Mesendoderm (in vitro differentiated cells): ENCODE measurements at regions not wholly inside any gene's neighbourhood (a gene's known extent, or its start where the extent isn't known, plus 50 kb on each side); places are given as distances from the start of the nearest gene placed in this dataset.

Source experiments
- DNase-seq: peaks from one replicate; pipeline ENCODE4 v3.0.0; 2013
- H2AK5ac ChIP-seq: 2 replicates; pipeline ENCODE4 v1.6.1; 2013; ENCODE audit warnings: low read length, inconsistent platforms
- H2BK120ac ChIP-seq: 2 replicates; pipeline ENCODE4 v1.6.1; 2013; ENCODE audit warnings: low read depth, mild to moderate bottlenecking, low read length, moderate library complexity, mixed read lengths
- H2BK15ac ChIP-seq: replicated peaks from 2 replicates; pipeline ENCODE4 v1.6.1; 2013; ENCODE audit warnings: low read depth, mild to moderate bottlenecking, moderate library complexity
- H2BK5ac ChIP-seq: 2 replicates; pipeline ENCODE4 v1.6.1; 2013; ENCODE audit warnings: low read length, inconsistent platforms
- H3K18ac ChIP-seq: 2 replicates; pipeline ENCODE4 v1.6.1; 2013; ENCODE audit warnings: mild to moderate bottlenecking, low read length, mixed read lengths
- H3K23ac ChIP-seq: one replicate; pipeline ENCODE4 v1.6.1; 2013; ENCODE audit warnings: low read length
- H3K27ac ChIP-seq: 2 replicates; pipeline ENCODE4 v1.5.1; 2013; ENCODE audit warnings: low read depth, mild to moderate bottlenecking, inconsistent platforms, low read length, moderate library complexity
- H3K27me3 ChIP-seq: 2 replicates; pipeline ENCODE4 v1.6.1; 2013; ENCODE audit warnings: low read length, control low read depth, mild to moderate bottlenecking, inconsistent platforms; ENCODE audit not compliant: insufficient read depth, poor library complexity
- H3K36me3 ChIP-seq: 2 replicates; pipeline ENCODE4 v1.6.1; 2013; ENCODE audit warnings: low read length, inconsistent platforms; ENCODE audit not compliant: control insufficient read depth, insufficient read depth
- H3K4ac ChIP-seq: one replicate; pipeline ENCODE4 v1.6.1; 2013; ENCODE audit warnings: low read depth, mild to moderate bottlenecking, low read length, moderate library complexity
- H3K4me1 ChIP-seq: 2 replicates; pipeline ENCODE4 v1.6.1; 2013; ENCODE audit warnings: low read depth, low read length, inconsistent platforms; ENCODE audit not compliant: control insufficient read depth
- H3K4me2 ChIP-seq: 2 replicates; pipeline ENCODE4 v1.6.1; 2013; ENCODE audit warnings: low read length
- H3K4me3 ChIP-seq: 2 replicates; pipeline ENCODE4 v1.5.1; 2013; ENCODE audit warnings: mild to moderate bottlenecking, low read length
- H3K56ac ChIP-seq: one replicate; pipeline ENCODE4 v1.6.1; 2013; ENCODE audit warnings: low read length
- H3K79me1 ChIP-seq: 2 replicates; pipeline ENCODE4 v1.6.1; 2013; ENCODE audit warnings: low read length, inconsistent platforms
- H3K79me2 ChIP-seq: 2 replicates; pipeline ENCODE4 v1.6.1; 2013; ENCODE audit warnings: mild to moderate bottlenecking, low read length; ENCODE audit not compliant: control insufficient read depth, insufficient read depth
- H3K9ac ChIP-seq: 2 replicates; pipeline ENCODE4 v1.6.1; 2013; ENCODE audit warnings: low read length, inconsistent platforms
- H4K5ac ChIP-seq: one replicate; pipeline ENCODE4 v1.6.1; 2013; ENCODE audit warnings: low read length
- H4K8ac ChIP-seq: one replicate; pipeline ENCODE4 v1.6.1; 2013; ENCODE audit warnings: low read depth, mild to moderate bottlenecking, control low read depth, low read length, moderate library complexity
- WGBS: extraction: QIAGEN DNeasy Blood & Tissue Kit; methylation state at CpG from one replicate; pipeline ENCODE4 v1.1.7; 2013; ENCODE audit warnings: low lambda C conversion rate, missing lambda C conversion rate; ENCODE audit not compliant: insufficient coverage; ENCODE audit errors: extremely low coverage; 5-methylcytosine and 5-hydroxymethylcytosine counted together

- no peak overlapping the region for H3K4me3 ChIP-seq
These were observed 115.1 kb upstream of the MXRA5 start for GRCh38 chrX:3461397-3462165.

GRCh38 chrX:3455796-3456195 is 109.3 kb upstream of the MXRA5 start:
- Histone ChIP-seq H3K18ac (no peak overlapping the region), H3K27me3 (no peaks in the 10 kb centered on the region), H2BK15ac (no peak overlapping the region), H4K5ac (no peak overlapping the region), H3K4ac (no peak overlapping the region), H3K79me2 (no peaks in the 10 kb centered on the region), H3K4me1 (no peaks in the 10 kb centered on the region), H3K36me3 (no peaks in the 10 kb centered on the region), H4K8ac (no peak overlapping the region), H3K4me2 (no peak overlapping the region), H3K23ac (no peak overlapping the region), H3K79me1 (no peaks in the 10 kb centered on the region), H3K4me3 (no peak overlapping the region), H2BK5ac (no peak overlapping the region), H2AK5ac (no peak overlapping the region), H3K56ac (no peak overlapping the region), H2BK120ac (no peak overlapping the region), H3K27ac (no peak overlapping the region), H3K9ac (no peak overlapping the region)
- no peak for DNase-seq
- no CpG with 5 or more reads among the region's 2 CpGs for WGBS

More at GRCh38 chrX:3461397-3462165, 115.1 kb upstream of the MXRA5 start:
- Histone ChIP-seq H3K27ac (no peak overlapping the region), H3K9ac (no peak overlapping the region), H2BK120ac (no peak overlapping the region), H3K4me2 (no peak overlapping the region), H3K4ac (no peak overlapping the region), H3K79me2 (no peaks in the 10 kb centered on the region), H3K27me3 (no peaks in the 10 kb centered on the region), H3K56ac (no peak overlapping the region), H3K36me3 (no peaks in the 10 kb centered on the region), H3K18ac (no peak overlapping the region), H4K5ac (no peak overlapping the region), H2BK15ac (no peak overlapping the region), H3K23ac (no peak overlapping the region), H4K8ac (no peak overlapping the region), H2AK5ac (no peak overlapping the region), H3K79me1 (no peaks in the 10 kb centered on the region), H3K4me1 (no peaks in the 10 kb centered on the region), H2BK5ac (no peak overlapping the region)
- DNase-seq, result no peak
- no CpG with 5 or more reads among the region's 12 CpGs for WGBS

DNA sequence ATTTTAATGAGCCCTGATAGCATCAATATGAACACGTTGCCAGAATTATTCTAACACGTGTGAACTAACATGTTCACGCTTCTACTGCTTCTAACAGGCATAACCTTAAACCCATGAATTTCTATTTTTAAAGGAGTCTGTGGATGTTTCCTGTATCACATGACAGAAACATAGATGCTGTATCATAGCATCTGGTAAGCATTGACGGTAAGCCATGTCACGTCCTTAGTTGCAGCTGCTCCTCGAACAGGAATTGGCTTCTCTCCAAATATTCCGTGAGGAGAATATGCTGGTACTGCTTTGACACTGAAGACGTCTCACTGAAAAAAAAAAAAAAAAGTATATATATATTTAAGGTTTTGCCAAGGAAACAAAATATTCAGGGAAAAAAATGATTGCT is 105.1 kb upstream of the MXRA5 start:
- H4K8ac ChIP-seq, result no peak overlapping the region
- no peak overlapping the region for H3K4ac ChIP-seq
- DNase-seq, result no peak
- no peak overlapping the region for H2BK120ac ChIP-seq
- no CpG with 5 or more reads among the region's 8 CpGs for WGBS
- no peaks in the 10 kb centered on the region for H3K27me3 ChIP-seq
- H3K4me1 ChIP-seq, result no peaks in the 10 kb centered on the region
- no peak overlapping the region for H4K5ac ChIP-seq
- no peak overlapping the region for H2BK5ac ChIP-seq
- H3K4me3 ChIP-seq, result no peak overlapping the region
- no peak overlapping the region for H3K27ac ChIP-seq
- H3K4me2 ChIP-seq, result no peak overlapping the region
- H3K56ac ChIP-seq, result no peak overlapping the region
- H3K79me1 ChIP-seq, result no peaks in the 10 kb centered on the region
- no peak overlapping the region for H2BK15ac ChIP-seq
- no peak overlapping the region for H3K23ac ChIP-seq
- no peak overlapping the region for H3K9ac ChIP-seq
- no peaks in the 10 kb centered on the region for H3K79me2 ChIP-seq
- H3K18ac ChIP-seq, result no peak overlapping the region
- H2AK5ac ChIP-seq, result no peak overlapping the region
- no peaks in the 10 kb centered on the region for H3K36me3 ChIP-seq

DNA sequence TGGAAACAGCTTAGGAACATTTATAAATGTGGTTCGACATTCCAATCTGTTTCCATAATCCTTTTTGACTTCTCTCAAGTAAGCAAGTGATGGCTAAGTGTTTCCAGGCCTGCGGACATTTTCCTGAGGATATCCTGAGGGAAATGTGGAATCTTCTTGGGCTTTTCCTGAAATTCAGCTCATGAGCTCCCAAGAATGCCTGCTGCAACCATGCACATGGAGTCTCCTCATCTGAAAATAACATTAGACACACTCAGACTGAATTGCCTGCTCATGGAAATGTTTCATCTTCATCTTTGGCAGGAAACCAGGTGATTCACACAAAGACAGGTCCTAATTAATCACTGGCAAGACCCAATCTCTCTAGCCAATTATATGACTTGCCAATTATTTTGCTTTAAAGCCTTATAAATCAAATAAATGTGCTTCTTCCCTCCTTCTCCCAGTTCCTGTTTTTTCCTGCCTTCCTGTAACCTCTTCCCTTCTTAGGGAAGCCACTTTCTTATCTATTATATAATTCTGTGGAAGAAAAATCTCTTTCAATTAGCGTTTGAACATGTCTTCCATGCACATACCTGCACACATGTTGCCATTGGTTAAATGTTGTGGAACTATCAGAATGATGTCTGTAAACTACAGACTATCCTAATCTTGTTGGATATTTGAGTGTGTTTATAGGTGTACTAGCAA is 104.6 kb upstream of the MXRA5 start:
- no peak overlapping the region for H3K23ac ChIP-seq
- no peaks in the 10 kb centered on the region for H3K27me3 ChIP-seq
- no peaks in the 10 kb centered on the region for H3K36me3 ChIP-seq
- H2BK15ac ChIP-seq, result no peak overlapping the region
- H3K4me3 ChIP-seq, result no peak overlapping the region
- H3K4me2 ChIP-seq, result no peak overlapping the region
- no peak overlapping the region for H3K9ac ChIP-seq
- H3K18ac ChIP-seq, result no peak overlapping the region
- H3K79me1 ChIP-seq, result no peaks in the 10 kb centered on the region
- H3K4ac ChIP-seq, result no peak overlapping the region
- no peak overlapping the region for H3K27ac ChIP-seq
- no peak overlapping the region for H3K56ac ChIP-seq
- DNase-seq, result no peak
- no peak overlapping the region for H2AK5ac ChIP-seq
- H2BK5ac ChIP-seq, result no peak overlapping the region
- H4K8ac ChIP-seq, result no peak overlapping the region
- H3K79me2 ChIP-seq, result no peaks in the 10 kb centered on the region
- no peaks in the 10 kb centered on the region for H3K4me1 ChIP-seq
- no CpG with 5 or more reads among the region's 3 CpGs for WGBS
- H2BK120ac ChIP-seq, result no peak overlapping the region
- no peak overlapping the region for H4K5ac ChIP-seq

DNA sequence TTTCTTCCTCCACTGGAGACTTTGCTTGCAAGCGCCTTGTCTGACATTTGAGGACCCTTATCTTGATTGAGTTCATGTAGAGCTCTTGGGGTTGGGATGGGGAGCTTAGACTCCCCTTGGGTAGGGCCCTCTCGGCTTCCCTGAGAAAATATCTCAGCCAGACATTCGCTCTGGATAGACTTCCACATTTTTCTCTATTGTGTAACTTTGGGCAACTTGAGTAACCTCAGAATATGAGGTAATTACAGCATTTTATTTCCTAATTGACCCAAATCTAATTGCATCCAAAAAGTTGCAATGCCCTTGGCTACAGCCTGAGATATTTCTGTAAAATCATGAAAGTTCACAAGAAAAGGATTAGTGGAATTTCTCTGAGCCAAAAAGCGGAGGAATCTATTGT is 102.8 kb upstream of the MXRA5 start:
- Histone ChIP-seq H3K4me2 (no peak overlapping the region), H4K8ac (no peak overlapping the region), H2BK120ac (no peak overlapping the region)

More for the DNA sequence above, 102.8 kb upstream of the MXRA5 start:
- Histone ChIP-seq H3K27me3 (no peaks in the 10 kb centered on the region), H2AK5ac (no peak overlapping the region), H3K79me2 (no peaks in the 10 kb centered on the region), H3K56ac (no peak overlapping the region), H3K9ac (no peak overlapping the region), H3K18ac (no peak overlapping the region), H4K5ac (no peak overlapping the region), H3K4me1 (no peaks in the 10 kb centered on the region), H3K79me1 (no peaks in the 10 kb centered on the region), H3K23ac (no peak overlapping the region), H3K4ac (no peak overlapping the region), H3K36me3 (no peaks in the 10 kb centered on the region), H3K27ac (no peak overlapping the region), H2BK15ac (no peak overlapping the region), H2BK5ac (no peak overlapping the region), H3K4me3 (no peak overlapping the region)
- no CpG with 5 or more reads among the region's 4 CpGs for WGBS
- no peak for DNase-seq
